ENCODE measurements at regions not wholly inside any gene's neighbourhood (a gene's known extent, or its start where the extent isn't known, plus 50 kb on each side); places are given as distances from the start of the nearest gene placed in this dataset.

- intact Hi-C loops (cut with DNase I): loop anchor here (5.0 to 10.0 kb wide), 2 partner anchors 92 to 94 kb away; partner anchors contain the start of gene ARHGAP29 (in 2 of the 2)
- ATAC-seq: no peak
These were observed 88.9 kb upstream of the ABCD3 start for GRCh38 chr1:94329276-94329675.

GRCh38 chr1:94327001-94327690, 89.8 kb upstream of the ARHGAP29 start:
- ATAC-seq (peak; percentile 34 to 44), DNase-seq (peak; percentile 79)
- intact Hi-C loops (cut with DNase I): loop anchor here (2.0 to 10.0 kb wide), 3 partner anchors 90 to 282 kb away; partner anchors contain the start of gene ARHGAP29 (in 2 of the 2)

More at GRCh38 chr1:94329276-94329675, 88.9 kb upstream of the ABCD3 start:
- no peak for DNase-seq

- no peak for DNase-seq
- intact Hi-C loops (cut with DNase I): loop anchor here (2.0 to 10.0 kb wide), 3 partner anchors 89 to 282 kb away; partner anchors contain the start of gene ARHGAP29 (in 2 of the 2)
These were observed 88.9 kb upstream of the ARHGAP29 start for GRCh38 chr1:94326329-94326728.

GRCh38 chr1:94325377-94326302, 88.3 kb upstream of the ARHGAP29 start:
- DNase-seq (no peak), ATAC-seq (peak; percentile 42 to 76)
- intact Hi-C loops (cut with DNase I): loop anchor here (2.0 to 10.0 kb wide), 3 partner anchors 88 to 281 kb away; partner anchors contain the start of gene ARHGAP29 (in 2 of the 2)

More at GRCh38 chr1:94326329-94326728, 88.9 kb upstream of the ARHGAP29 start:
- no peak for ATAC-seq

- ATAC-seq: no peak
- intact Hi-C loops (cut with DNase I): loop anchor here in 1 of 2 donors (10.0 kb wide), 1 partner anchor 89 kb away; the partner anchor contains the start of gene ARHGAP29
- DNase-seq: no peak
These were observed 86.8 kb upstream of the ARHGAP29 start for GRCh38 chr1:94324178-94324544.

GRCh38 chr1:94323311-94324177, 86.2 kb upstream of the ARHGAP29 start:
- DNase-seq (no peak), ATAC-seq (no peak)
- intact Hi-C loops (cut with DNase I): loop anchor here in 1 of 2 donors (10.0 kb wide), 1 partner anchor 89 kb away; the partner anchor contains the start of gene ARHGAP29

- ATAC-seq: no peak
- no peak for DNase-seq
- intact Hi-C loops (cut with DNase I): loop anchor here in 1 of 2 donors (10.0 kb wide), 1 partner anchor 88 kb away; the partner anchor contains the start of gene ARHGAP29
These were observed 85.3 kb upstream of the ARHGAP29 start for GRCh38 chr1:94322696-94323095.

- DNase-seq (no peak), ATAC-seq (no peak)
- intact Hi-C loops (cut with DNase I): loop anchor here in 1 of 2 donors (10.0 kb wide), 1 partner anchor 87 kb away; the partner anchor contains the start of gene ARHGAP29
These were observed 84.3 kb upstream of the ARHGAP29 start for GRCh38 chr1:94321662-94322061.

GRCh38 chr1:94319319-94320102, 82.1 kb upstream of the ARHGAP29 start:
- DNase-seq (no peak), ATAC-seq (peak in 1 of 2 donors; percentile 27)
- intact Hi-C loops (cut with DNase I): loop anchor here in 1 of 2 donors (10.0 kb wide), 1 partner anchor 85 kb away; the partner anchor contains the start of gene ARHGAP29

GRCh38 chr1:94318505-94319030, 81.2 kb upstream of the ARHGAP29 start:
- ATAC-seq (no peak), DNase-seq (no peak)
- intact Hi-C loops (cut with DNase I): no loop called here

- intact Hi-C loops (cut with DNase I): no loop called here
- no peak for ATAC-seq
These were observed 80.4 kb upstream of the ARHGAP29 start for GRCh38 chr1:94317790-94318188.

GRCh38 chr1:94316836-94317789, 79.7 kb upstream of the ARHGAP29 start:
- intact Hi-C loops (cut with DNase I): no loop called here
- peak in 1 of 2 donors; percentile 55 for ATAC-seq
- peak; percentile 40 for DNase-seq

More at GRCh38 chr1:94317790-94318188, 80.4 kb upstream of the ARHGAP29 start:
- no peak for DNase-seq

- intact Hi-C loops (cut with DNase I): no loop called here
- no peak for DNase-seq
- no peak for ATAC-seq
These were observed 78.8 kb upstream of the ARHGAP29 start for GRCh38 chr1:94316183-94316582.

GRCh38 chr1:94315552-94316116, 78.2 kb upstream of the ARHGAP29 start:
- ATAC-seq: no peak
- DNase-seq: no peak
- intact Hi-C loops (cut with DNase I): no loop called here

GRCh38 chr1:94314222-94314858, 77.0 kb upstream of the ARHGAP29 start:
- ATAC-seq (no peak), DNase-seq (no peak)
- intact Hi-C loops (cut with DNase I): no loop called here
